ENCODE measurements at regions not wholly inside any gene's neighbourhood (a gene's known extent, or its start where the extent isn't known, plus 50 kb on each side); places are given as distances from the start of the nearest gene placed in this dataset.

DNA sequence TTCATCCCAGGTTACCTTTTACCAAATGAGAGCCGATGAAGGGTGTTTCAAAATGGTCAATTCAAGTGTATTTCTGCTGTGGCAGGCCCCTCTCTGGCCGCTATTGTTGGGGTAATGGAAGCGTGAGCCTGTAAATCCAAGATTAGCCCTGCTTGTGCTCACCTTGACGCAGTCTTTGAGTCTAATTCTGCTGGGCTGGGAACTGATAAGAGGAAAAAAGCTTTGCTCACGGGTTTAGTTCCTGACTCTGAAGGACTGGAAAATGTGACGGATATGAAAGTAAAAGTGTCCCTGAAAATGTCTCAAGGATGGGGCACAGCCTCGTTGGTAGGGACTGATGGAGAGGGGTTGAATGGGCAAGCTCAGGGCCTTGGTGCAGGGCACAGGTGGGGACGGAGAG, 125.9 kb upstream of the GALNT2 start:
- no peak for DNase-seq

DNA sequence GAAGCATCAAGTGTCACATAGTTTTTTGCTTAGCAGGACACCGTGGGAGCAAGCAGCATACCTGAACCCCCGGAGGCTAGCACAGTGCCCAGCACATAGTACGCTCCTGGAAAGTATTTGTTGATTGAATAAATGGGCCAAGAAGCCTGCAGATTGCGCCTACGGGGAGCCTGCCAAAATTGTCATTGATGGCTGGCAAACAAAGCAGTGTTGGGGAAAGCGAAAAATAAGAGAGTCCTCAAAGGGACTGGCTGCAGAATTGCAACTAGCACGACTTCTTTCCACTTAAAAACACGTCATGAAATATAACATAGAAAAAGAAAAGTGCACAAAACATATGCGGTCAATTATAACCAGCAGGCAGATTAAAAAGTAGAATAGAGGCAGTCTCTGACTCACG, 125.2 kb upstream of the GALNT2 start:
- no peak for DNase-seq

DNA sequence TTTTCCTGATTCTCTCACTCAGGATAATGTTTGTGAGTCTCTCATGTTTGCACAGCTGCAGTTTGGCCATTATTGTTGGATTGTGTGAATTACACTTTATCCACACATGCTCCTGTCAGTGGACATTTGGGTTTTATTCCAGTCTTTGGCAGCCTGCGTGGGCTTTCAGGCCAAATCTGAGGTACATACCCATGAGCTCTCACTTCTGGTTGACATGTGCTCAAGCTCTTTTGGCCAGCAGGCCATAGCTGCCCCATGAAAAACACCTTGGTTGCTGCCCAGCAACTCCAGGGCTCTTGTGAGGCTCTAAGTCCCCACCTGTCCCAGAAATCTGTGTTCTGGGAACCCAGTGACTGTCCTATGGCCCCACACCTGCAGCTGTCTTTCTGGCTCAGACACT, 124.5 kb upstream of the GALNT2 start:
- DNase-seq = no peak

DNA sequence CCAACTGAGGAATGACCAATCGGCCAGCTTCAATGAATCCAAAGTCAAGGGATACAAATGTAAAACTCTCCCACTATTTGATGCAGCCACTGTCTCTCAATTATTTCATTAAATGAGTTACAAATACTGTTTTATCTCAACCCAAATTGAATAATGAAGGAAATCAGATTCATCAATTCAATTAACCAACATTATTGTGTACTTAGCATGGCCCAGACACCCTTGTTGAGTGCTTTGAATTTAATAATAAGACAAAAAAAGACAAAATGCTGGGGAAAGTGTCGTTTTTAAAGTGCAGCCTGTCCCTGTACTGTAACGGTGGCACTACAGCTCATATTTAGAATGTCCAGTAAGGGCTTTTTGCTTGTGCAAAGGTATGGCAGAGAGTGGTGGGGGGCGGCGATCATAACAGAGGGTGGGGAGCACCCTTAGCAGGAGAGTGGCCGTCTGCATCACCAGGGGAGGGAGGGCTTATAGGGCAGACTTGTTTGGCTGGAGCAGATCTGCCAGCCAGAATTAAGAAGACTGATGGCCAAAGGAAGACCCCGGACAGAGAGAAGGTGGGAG, 123.8 kb upstream of the GALNT2 start:
- no peak for DNase-seq

DNA sequence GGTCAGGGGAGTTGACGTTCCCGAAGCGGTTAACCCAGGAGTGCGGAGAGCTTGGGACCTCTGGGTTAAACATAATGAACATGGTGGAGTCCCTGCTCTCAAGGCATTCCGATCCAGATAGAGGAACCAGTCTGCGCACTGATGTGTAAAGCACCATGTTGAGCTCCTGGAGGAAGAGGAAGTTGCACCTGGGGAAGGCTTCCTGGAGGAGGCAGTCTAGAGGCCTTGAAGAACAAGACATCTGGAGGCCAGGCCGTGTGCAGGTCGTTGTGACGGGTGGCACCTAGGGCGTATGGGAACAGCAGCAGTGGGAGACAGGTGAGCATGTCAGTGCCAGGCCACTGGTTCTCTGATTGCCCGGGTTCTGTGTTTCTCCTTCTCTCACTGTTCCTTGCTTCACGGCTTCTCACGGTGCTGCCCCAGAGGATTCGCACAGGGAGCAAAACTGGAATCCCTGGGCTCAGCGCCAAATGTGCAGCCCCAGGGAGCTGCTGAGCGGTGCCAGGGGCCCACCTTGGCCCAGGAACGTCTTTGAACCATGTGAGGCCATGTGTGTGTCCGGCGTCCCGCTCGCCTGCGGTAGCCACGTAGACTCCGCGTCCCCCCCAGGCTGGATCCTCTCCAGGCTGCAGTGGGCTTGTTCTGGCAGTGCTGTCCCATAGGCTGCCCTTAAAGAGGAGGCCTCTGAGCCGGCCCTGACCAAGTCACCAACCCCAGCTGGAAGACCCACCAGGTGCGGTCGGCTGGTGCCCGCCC, 122.9 kb upstream of the GALNT2 start:
- DNase-seq = no peak

DNA sequence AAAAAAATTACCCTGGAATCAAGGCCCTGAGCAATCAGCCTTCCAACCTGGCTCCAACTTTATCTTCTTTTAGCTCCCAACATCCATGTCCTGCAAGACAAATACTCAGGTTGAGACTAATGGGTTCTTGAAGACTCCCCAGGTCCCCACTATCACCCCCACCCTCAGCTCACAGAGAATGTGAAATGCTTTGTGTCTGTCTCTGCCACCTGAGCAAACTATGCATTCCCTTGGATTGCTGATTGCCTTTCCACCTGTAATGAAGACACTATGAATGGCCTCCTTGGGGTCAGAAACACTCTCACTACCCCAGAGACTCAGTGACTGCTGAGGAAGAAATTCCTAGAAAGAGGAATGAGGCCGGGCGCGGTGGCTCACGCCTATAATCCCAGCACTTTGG, 121.2 kb upstream of the GALNT2 start:
- DNase-seq = no peak

DNA sequence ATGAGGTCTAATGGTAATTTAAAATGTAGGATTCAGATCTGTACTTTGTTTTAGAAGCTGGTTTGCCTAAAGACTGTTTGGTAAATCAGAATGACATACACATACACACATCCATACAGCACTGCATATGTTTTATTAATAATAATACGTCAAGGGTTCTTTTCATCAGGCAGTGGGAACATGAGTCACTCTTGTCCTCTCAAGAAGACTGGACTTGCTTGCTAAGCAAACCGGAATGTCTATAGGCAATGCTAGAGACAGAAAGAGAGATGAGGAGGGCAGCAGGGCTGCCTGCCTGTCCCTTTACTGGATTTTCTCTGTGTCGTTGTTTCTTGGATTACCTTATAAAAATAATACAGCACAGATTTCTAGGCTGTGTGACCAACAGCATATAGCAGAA, 119.1 kb upstream of the GALNT2 start:
- DNase-seq = no peak

DNA sequence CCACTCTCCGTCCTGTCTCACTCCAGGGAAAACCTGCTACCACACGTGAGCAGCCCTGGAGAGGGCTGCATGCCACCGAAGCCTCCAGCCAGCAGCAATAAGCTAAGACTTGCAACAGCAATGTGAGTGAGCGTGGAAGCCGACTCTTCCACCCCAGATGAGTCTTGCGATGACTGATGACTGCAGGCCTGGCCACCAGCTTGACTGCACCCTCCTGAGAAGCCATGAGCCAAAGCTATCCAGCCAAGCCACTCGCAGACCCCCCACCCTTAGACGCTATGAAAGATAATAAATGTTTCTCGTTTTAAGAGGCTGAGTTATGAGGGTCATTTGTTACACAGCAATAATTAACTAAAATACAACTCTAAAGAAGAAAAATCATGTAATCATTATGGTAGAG, 118.6 kb upstream of the GALNT2 start:
- no peak for DNase-seq

DNA sequence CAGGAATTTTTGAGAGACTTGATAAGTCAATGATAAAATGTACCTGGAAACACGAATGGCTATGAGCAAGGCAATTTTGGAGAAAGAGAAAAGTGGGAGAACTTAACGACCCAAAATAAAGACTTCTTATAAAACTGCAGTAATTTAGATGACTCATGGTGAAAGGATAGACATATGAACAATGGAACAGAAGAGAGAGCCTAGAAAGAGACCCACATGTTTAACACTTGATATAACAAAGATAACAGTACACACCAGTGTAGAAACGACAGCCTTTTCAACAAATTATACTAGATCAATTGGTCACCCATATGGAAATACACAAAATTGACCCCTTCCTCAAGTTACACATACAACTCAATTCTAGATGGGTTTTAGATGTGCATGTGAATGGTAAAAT, 117.5 kb upstream of the GALNT2 start:
- DNase-seq = no peak

DNA sequence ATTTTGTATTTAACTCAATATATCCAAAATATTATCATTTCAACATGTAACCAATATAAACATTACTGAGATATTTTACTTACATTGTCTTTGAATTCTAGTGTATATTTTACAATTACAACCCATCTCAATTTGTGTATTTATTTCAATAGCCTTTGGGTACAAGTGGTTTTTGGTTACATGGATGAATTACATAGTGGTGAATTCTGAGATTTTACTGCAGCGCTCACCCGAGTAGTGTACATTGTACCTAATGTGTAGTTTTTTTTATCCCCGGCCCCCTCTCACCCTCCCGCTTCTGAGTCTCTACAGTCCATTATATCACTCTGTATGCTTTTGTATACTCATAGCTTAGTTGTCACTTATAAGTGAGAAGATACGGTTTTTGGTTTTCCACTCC, 117.0 kb upstream of the GALNT2 start:
- no peak for DNase-seq

DNA sequence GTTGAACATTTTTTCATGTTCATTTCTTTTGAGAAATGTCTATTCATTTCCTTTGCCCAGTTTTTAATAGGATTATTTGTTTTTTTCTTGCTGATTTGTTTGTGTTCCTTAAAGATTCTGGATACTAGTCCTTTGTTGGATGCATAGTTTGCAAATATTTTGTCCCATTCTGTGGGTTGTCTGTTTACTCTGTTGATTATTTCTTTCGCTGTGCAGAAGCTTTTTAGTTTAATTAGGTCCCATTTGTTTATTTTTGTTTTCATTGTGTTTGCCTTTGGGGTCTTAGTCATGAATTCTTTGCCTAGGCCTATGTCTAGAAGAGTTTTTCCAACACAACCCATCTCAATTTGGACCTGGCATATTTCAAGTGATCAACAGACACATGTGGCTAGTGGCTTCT, 116.1 kb upstream of the GALNT2 start:
- DNase-seq = no peak

DNA sequence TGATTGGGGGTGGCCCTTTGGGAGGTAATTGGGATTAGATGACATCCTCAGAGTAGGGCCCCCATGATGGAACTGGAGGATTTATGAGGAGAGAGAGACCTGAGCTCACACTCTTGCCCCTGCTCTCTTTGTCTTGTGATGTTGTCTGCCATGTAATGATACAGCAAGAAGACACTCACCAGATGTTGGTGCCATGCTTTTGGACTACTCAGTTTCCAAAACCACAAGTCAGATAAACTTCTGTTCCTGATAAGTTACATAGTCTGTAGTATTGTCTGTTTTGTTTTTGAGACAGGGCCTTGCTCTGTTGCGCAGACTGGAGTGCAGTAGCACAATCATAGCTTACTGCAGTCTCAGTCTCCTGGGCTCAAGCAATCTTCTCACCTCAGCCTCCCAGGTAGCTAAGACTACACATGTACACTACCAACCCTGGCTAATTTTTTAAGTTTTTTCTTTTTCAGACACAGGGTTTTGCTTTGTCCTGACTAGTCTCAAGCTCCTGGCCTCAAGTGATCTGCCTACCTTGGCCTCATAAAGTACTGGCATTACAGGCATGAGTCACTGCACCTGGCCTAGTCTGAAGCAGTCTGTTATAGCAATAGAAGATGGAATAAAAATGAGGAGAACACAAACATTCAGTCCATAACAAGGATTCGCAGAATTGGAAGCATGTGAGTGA, 115.0 kb upstream of the GALNT2 start:
- no peak for DNase-seq

DNA sequence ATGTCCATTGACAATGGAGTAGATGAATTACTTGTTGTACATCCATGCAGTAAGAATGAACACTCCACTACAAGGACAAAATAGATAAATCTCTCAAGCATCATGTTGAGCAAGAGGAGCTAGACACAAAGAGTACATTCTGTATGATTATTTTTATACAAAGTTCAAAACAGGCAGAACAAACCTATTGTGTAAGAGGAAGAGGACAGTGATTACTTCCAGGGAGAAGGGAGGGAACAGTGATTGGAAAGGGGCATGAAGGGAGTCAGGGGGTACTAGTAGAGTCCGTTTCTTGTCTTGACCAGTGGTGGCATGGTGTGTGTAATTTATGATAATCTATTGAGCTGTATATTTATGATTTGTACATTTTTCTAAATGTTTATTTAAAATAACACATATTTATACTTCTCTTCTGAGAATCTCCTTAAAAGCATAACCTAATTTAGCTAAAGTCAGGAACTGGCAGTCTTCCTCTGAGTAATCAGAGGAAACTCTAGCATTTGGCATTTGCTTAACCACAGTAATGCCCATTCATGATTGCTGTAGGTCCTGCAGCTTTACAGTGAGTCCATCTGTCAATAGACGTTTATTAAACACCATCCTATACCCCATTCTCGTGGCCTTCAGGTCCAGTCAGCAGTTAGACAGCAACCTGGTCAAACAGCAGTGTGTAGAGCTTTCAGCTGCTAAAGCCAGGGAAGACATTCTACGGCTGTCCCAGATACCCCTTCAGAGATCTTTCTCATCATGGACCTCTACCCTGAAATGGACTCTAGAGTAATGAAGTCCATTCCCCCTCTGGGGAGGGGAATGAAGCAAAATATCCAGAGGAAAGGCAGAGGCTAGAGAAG, 114.1 kb upstream of the GALNT2 start:
- no peak for DNase-seq

DNA sequence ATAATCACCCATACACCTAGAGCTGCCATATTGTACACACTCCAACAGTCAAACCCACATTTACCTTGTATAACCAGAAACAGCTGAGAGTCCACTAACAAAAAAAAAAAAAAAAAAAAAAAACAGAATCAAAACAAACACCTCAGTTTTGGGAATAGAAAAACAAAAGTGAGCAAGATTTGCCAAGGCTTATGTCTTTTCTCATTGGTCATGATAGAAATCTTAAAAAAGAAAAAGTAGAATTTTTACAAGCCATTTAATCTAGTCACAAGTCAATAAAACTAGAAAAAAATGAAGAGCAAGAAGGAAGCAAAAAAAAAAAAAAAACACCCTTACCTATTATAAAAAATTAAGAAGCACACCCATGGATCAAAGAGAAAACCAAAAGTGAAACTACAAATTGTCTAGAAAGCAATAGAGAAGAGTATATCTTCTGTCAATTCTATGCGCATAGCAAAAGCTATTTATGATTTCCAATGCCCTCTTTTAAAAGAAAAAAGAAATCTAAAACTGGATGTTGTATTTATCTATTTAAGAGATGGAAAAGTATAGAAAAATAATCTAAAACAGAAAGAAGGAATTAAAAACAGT, 113.2 kb upstream of the GALNT2 start:
- no peak for DNase-seq

DNA sequence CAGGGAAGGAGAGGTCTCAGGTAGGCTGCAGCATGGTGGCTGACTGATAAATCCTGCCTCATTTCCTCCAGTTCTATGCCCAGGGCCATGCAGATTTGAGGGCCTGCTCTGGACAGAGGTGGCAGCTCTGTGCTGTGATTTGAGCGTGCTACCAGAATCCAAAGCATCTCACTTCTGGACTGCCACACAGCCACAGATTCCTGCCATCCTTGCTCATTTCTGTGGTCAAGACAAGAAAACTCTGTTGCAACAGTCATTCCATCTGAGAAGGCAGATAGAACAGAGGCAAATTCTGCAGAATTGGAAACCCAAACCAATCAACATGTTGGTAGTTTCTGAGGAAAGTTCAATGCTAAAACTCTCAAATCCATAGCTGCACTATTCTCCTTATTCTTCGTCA, 102.8 kb upstream of the GALNT2 start:
- no peak for DNase-seq

DNA sequence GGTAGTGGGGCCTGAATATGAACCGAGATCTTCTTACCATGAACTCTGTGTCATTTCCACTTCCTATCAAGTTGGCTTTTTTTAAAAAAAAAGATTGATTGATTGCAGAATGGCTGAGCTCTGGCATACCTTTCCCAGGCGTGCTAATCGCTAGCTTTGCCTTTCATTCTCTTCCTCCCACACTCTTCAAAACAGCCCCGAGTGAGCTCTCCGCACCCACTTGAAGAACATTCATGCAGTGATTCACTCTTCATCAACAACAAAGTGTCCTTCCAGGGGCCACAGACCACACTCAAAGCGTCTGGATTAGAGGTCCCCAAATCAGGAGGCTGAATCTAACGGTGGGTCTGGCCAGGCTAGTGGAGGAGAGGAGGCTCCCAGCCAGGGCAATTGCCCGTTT, 96.3 kb upstream of the GALNT2 start:
- no peak for DNase-seq

DNA sequence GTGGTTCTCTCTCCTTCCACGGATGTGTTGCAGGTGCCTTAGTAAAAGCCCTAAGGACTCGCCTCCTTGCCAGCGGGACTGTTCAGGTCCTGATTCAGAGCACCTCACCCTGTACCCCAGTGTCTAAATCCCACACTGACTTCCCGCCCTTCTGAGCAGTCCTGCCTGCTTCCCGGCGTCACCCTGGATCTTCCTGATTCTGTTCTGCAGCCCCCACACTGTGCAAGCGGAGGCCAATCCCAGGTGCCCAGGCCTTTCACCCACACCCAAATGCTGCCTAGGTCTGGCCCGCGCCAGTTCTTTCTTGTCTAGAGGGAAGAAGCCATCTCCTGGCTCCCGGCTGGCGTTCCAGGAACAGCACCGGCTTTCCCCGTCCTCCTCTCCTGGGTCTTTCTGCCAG, 95.9 kb upstream of the GALNT2 start:
- DNase-seq = no peak

DNA sequence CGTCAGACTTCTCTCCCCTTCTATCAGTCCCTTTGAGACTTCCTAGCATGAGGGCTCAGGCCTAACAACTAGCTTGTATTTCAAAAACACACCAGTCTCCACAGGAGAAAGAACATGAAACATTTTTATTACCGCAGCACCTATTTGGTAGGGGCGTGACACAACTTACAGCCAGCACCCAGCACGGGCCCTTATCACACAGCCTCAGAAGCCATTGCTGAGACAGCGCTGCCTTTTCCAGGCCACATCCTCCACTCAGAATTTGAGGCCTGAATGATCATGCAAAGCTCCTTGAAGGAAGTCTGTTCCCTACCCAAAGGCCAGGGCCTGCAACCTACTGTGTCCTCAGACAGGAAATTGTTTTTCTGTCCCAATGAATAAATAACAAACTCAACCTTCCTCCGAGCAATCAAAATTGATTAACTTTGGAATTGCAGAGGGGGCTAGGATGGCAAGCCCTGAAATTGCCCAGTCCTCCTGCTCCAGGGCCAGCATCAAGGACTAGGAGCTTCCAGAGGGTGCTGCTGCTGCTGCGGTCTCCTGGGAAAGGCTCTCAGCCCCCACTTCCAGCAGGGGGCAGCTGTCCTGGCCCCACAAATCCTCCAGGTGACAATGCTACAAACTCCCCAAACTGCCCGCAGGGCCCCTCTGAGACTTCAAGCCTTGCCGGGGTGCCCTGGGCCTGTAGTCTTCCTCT, 94.3 kb upstream of the GALNT2 start:
- no peak for DNase-seq

DNA sequence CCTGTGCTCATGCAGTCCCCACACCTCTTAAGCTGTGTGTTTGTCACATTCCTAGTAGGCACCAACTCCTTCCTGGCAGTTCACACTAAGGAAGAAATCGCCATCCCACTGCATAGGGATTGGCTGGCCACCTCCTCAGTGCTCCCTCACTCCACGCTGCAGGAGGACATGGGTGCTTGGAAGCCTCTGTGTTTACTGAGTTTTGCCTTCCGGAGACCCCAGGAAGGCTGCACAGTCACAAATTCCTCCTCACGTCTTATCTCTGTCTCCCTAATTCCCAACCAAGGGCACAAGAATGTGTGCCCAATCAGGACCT, 93.8 kb upstream of the GALNT2 start:
- no peak for DNase-seq

DNA sequence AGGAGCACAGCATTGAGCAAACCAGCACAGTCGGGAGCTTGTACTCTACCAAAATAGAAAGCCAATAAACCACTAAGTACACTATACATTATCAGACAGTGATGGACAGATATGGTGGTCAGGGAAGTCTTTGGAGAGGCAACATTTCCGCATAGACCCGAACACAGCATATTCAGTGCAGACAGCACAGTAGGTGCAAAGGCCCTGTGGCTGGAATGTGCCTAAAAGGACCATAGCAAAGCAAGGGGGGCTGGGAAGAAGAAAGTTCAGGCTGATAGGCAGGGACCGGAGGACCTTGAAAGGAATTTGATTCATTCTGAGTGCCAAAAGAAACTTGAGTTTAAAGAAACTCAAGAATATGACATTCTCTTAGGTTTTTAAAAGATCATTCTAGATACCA, 92.0 kb upstream of the GALNT2 start:
- no peak for DNase-seq

DNA sequence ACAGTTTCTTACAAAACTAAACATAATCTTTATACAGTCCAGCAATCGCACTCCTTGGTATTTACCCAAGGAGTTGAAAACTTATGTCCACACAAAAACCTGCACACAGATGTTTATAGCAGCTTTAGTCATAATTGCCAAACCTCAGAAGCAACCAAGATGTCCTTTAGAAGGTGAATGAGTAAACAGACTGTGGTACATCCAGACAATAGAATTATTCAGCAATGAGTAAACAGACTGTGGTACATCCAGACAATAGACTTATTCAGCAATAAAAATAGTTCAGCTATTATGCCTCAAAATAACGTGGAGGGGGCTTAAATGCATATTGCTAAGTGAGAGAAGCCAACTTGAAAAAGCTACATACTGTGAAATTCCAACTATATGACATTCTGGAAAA, 87.0 kb upstream of the GALNT2 start:
- no peak for DNase-seq

DNA sequence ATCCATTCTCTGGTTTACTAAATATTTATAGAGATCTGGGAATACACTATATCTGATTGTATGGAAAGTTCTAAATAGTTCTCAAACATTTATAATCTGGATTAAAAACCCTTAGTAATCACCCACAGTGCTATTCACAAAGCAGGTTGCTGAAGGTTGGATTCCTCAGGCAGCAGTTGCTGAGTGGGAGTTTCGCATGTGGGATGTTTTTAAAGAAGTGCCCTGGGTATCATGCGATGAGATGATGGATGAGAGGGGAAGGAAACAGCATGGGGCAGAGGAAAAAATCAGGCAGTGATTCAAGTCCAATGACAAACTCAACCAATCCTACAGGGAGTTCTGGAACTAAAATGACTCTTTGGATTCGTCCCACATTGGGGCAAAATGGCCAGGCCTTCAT, 85.3 kb upstream of the GALNT2 start:
- DNase-seq = no peak

Data from activated naive CD4-positive, alpha-beta T cell treated with anti-CD3 and anti-CD28 coated beads, Interleukin-2, amount 50 U/mL, for 16 hours (primary cell).